Left colon (tissue), 2 donors: ENCODE measurements at regions not wholly inside any gene's neighbourhood (a gene's known extent, or its start where the extent isn't known, plus 50 kb on each side); places are given as distances from the start of the nearest gene placed in this dataset.
A peak's percentile ranks its signal among the peaks of the same experiment; 100 is the strongest.

Experiments
- ATAC-seq: fragments of 200-7000 bp; cut with Tn5 transposase; one replicate; pipeline ENCODE4 v1.9.1; 2020; ENCODE audit warnings: mild to moderate bottlenecking, moderate library complexity
- DNase-seq, 2 donors: peaks; one replicate each; pipeline ENCODE4 v3.0.0-alpha.2; 2020
- intact Hi-C, 2 donors: fragments of 100-400 bp; cut with DNase I in 1 of 2; cut with micrococcal nuclease in 1 of 2; formaldehyde crosslinking; loops; one replicate each; pipeline versions ENCODE4 v1.11.2 to v1.14.0; 2022; cut with DNase I, micrococcal nuclease
- donor health status: DM: no; HTN: no; CAD: no.
- donor health status: DM: yes; HTN: yes; CAD: no.

DNA sequence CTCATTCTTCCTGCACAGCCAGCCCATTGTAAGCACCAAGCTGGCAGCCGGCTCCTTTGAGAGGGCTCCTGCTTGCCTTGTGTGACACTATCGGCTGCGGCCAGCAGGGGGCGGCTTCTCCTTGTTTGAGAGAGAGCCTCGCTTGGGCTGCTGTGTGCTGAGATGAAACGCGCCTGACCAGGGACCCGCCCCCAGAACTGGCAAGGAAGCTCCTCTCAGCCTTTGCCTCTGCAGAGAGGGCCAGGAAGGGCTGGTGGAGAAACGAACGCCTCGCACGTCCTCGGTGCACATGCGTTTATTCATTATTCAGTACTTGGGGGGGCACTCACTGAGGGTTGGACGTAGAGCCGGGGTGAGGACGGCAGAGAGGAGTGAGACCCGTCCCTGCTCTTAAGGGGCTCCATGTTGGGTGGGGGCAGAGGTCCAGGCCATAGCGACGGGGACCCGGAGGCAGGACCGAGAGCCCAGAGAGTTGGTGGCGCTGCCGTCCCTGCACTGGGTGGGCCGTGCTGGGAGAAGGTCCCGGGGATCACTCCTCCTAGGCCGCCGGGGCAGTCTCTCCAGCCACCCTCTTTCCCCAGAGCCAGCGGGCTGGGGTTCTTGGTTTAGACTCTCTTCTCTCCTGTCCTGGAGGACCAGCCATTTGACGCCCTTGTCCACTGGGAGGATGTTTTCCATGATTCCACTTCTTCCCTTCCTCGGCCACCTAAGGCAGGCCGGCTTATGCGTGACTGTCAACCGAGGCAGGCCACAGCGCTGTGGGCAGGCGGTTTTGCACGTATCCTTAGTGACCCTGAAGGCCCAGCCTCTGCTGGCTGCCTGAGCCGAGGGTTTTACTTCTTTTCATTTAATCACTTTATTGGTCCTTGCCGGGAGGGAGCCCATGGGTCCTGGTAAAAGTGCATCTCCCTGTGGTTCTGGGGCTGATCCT lies 174.5 kb downstream of the KATNAL1 start:
- intact Hi-C loops: loop anchor here in 1 of 2 donors (10.0 kb wide), 2 partner anchors 322 to 672 kb away; no protein-coding TSS in a partner anchor
- ATAC-seq: peak; percentile 88
- peak; percentile 96 to 99 for DNase-seq

DNA sequence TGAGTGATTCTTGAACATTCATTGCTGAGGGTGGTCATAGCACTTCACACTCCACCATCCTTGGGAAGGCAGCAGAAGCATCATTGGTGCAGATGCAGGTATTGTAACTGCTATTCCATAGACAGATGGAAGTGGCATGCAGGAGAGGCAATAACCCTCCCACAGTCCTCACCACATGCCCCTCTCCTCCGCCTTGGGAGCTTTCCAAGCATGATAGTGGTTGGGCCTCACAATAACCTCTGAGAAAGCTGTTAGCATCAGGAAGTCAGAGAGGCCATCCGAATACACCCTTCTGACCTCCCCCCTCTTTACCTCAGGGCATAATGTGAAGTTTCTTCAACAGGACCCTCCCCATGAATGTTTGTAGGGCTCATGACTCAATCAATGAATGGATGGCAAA lies 177.9 kb downstream of the KATNAL1 start:
- intact Hi-C loops: no loop called here
- ATAC-seq: no peak
- no peak for DNase-seq

DNA sequence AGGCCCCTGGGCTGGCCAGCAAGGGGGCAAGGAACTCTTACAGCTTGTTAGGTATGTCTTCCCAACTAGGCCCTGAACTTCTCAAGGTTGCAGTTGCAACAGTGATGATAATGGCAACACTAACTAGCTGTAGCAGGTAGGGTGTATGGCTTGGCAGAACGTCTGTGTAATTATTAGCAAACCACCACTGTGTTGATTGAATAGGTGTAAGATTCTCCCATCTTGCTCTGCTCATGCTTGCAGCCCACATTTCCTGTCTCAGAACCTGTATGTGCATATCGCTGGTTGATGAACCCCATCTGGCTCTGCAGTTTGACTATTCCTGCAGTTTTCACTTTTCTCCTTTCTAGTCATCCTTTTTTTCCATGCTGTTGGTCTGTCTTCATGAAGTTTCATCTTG lies 178.8 kb downstream of the KATNAL1 start:
- DNase-seq: no peak
- intact Hi-C loops: no loop called here
- ATAC-seq: no peak

DNA sequence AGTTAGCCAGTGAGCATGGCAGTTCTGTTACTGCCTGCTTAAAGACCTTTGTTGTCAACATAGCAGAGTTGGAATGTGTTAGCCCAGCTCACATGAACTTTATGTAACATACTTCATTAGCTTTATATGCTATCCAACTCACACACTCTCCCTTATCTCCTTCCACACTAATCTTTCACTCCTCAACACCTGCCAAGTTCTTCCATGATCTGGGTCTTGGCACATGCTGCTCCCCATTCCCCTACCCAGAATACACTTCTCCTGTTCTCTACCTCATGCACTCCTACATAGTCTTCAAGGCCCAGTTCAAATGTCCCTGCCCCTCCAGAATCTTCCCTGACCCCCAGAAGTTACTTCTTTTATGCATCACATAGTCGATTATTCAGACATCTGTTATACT lies 179.3 kb downstream of the KATNAL1 start:
- intact Hi-C loops: no loop called here
- DNase-seq (no peak), ATAC-seq (no peak)

DNA sequence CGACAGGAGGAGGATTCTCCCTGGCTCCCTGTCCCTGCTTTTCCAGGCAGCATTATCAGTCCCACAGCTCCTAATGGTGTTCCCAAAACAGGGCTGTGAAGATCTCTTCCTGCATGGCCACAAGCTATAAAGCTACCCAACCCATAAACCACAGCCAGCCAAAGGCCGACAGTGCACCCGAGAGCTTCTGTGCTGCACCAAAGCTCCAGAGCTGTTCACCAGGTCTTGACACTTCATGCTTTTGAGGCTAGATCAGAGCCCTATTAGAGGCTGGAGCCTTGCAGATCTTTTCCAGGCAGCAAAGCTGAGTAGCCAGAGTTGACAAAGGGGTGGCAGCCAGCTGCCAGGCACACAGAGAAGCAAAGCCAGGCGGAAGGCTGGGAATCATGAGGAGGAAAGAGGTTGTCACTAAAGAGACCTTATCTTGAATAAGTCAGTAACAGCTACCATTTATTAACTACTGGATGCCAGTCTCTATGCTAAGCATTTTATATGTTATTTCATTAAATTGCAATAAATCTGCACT lies 180.4 kb downstream of the KATNAL1 start:
- DNase-seq (no peak), ATAC-seq (no peak)
- intact Hi-C loops: no loop called here

DNA sequence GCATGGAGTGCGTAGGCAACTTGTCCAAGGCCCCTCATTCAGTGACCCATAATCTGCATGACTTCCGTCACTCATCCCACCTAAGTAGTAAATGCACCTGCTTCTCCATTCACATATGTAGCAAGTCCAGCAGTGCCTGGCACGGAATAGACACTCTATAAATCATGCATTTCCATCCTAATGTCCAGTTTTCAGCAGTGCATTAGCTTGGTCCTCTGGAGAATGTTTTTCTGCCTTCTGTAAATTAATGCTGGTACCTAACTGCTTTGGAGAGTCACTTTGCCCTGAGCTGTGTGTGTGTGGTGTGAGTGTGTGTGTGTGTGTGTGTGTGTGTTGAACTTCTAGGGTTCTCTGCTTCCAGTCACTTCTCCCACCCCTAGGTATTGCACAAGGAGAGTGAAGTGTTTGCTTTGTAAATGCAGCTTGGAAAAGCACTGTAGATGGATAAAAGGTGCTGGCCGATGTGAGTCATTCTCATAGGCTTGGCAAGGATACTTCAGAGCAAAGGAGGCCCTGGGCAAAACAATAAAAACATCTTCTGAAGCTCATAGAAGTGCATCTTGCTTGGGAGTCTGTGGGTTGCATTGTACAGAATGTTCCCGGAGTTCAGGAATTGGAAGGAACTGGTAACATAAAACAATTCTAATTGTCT lies 181.8 kb downstream of the KATNAL1 start:
- intact Hi-C loops: no loop called here
- DNase-seq (no peak), ATAC-seq (peak; percentile 41)

DNA sequence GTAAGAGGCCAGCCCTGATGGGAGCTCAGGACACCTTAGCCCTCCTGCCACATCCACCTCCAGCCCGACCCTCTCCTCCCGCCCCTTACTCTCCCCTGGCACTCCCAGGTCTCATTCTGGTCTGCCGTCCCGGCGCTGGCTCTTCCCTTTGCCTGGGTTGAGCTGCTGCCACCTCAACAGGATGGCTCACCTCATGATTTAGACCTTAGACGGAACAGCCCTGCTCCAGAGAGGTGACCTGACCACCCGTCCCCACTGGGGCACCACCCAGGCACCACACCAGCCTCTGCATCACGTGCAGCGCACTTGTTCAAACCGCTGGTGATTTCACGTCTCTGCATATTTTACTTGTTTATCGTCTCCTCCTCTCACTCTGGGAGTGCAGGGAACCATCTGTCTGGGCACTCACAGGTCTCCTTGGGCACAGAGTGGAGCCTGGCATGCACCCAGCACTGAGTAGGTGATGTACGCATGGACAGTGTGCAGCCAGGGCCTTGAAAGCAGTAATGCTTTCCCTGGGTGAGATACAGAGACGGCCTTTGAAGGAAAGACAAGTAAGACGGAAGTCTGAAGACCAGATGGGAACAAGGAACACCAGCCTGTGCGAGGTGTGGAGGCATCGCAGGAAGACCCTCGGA lies 183.1 kb downstream of the KATNAL1 start:
- intact Hi-C loops: no loop called here
- ATAC-seq (no peak), DNase-seq (peak in 1 of 2 donors; percentile 24)

DNA sequence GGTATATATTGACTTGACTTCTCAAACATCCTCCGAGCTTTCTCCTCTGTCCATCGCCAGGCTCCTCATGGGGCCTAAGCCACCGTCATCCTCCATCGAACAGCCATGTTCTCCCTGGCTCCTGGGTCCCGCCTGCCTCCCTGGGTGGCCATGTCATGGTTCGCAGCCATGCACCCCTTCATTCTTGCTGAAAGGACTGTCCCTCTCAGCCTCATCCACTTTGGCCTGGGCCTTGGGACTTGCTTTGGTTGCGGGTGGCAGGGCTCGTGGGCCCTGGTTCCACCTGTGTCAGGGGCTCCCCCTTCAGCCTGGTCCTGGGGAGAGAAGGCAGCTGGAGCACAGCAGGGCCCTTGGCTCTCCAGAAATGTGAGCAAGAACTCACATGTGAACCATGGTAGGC lies 183.8 kb downstream of the KATNAL1 start:
- peak in 1 of 2 donors; percentile 10 for DNase-seq
- intact Hi-C loops: no loop called here

DNA sequence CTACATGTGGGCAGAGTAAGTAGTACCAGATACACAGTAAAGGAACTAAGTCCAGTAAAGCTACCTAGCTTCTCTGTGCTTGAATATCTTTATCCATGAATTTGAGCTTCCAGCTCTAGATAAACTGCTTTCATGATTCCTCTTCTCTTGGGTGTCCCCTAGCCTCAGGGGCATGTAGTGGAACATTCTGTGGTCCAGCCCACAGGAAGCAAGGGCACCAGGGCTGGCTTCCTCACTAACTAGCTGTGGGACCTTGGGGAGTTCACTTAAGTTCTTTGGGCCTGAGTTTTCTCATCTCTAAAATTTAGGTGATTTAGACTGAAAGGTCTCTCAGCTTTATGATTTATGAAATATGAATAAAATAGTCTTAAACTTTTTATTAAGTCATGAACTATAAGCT lies 185.7 kb downstream of the KATNAL1 start:
- no peak for ATAC-seq
- DNase-seq: no peak
- intact Hi-C loops: no loop called here

More for the DNA sequence above, 183.8 kb downstream of the KATNAL1 start:
- no peak for ATAC-seq

DNA sequence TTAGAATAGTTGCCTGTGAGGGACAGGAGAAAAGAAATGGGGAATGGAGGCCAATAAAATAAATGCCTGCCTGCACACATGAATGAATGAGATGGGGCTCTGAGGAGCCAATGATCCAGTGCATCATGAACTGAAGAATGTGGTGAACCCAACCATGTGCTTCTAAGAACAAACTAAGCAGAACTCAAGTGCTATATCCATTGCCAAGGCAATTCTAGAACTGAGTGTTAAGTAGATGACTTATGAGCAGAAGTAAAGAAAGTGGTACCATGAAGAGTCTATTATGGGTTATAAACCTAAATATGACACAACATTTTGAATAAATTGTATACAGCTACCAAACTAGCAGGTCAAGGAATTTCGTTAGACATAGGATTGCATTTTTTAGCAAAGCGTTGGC lies 186.1 kb downstream of the KATNAL1 start:
- DNase-seq (no peak), ATAC-seq (no peak)
- intact Hi-C loops: no loop called here

DNA sequence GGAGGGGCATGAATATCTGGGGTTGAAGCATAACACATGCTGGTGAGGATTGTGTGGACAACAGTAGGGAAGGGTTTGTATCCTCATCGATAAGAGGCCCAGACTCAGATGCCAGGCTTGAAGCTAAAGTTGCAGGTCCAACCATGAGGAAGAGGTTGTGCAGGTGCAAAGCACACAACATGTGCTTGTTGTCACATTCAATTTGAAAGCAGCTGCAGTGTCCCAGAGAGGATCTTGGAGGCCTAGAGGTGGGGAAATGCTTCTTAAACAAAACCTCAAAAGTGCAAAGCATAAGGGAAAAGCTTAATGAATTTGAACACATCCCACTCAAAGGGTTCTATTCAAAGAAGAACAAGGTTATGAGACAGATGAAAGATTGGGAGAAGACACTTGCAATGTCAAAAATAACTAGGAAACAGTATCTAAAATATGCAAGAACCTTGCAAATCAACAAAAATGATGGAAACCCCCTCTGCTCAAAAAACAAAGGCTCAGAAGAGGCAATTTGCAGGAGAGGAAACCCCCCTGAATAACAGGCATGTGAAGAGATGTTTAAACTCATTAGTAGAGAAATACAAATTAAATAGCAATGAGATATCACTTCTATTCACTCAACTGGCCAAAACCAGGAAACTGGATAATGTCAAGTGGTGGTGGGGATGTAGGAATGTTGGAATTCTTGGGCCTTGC lies 187.1 kb downstream of the KATNAL1 start:
- DNase-seq (no peak), ATAC-seq (no peak)
- intact Hi-C loops: no loop called here

DNA sequence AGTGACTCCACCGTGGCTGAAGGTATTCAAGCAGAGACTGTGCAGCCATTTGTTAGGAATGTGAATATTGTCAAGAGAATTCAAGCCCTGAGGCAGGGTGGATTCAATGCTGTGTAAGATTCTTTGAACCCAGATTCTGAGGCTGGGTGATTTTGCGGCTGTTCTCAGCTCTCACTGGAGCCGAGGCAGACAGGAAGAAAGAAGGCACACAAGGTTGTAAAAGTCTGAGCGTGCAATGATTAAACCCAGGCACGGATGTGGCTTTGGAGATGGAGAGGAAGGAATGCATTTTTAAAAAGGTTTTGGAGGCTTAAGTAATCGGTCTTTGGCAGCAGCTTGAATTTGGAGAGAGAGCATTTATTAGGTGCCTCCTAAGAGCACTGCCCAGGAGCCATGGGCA lies 187.9 kb downstream of the KATNAL1 start:
- DNase-seq (peak in 1 of 2 donors; percentile 35), ATAC-seq (peak; percentile 61)
- intact Hi-C loops: loop anchor here in 1 of 2 donors (5.0 to 10.0 kb wide), 2 partner anchors 277 to 525 kb away; partner anchors contain the start of gene SLC7A1

DNA sequence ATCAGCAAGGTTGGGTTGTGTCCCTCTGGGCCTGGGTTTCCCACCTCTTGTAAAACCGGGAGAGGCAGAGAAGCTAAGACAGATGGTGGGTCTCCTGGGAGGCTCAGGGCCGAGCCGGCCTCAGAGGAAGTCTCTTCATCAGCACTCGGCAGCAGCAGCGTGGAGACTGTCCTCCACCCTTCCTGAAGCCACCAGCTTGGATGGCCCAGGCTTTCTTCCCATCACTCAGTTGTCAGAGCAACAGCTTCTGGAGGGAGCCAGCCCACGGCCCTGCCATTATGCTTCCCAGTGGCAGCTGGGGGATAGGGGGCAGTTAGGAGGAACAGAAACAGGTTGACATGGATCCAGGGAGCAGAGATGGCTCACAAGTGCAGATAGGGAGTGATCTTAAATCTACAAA lies 191.0 kb downstream of the KATNAL1 start:
- intact Hi-C loops: loop anchor here in 1 of 2 donors (5.0 to 10.0 kb wide), 2 partner anchors 274 to 522 kb away; partner anchors contain the start of gene SLC7A1
- ATAC-seq: no peak
- DNase-seq: no peak

DNA sequence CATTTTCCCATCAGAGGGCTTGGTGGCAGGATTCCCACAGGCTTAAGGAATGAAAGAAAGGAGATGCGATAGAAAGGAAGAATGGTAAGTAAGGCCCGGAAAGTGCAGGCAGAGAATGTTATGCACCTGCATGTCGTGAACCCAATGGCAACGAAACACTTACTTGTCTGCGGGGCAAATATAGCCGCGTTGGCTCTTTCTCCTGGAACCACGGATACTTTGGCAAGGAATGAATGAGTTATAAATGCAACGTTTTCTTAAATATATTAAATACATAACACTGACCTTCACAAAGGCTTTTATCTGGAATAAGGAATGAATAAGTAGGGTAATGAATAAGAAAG lies 192.1 kb downstream of the KATNAL1 start:
- DNase-seq (no peak), ATAC-seq (peak; percentile 8)
- intact Hi-C loops: loop anchor here in 1 of 2 donors (5.0 to 10.0 kb wide), 2 partner anchors 273 to 520 kb away; partner anchors contain the start of gene SLC7A1

DNA sequence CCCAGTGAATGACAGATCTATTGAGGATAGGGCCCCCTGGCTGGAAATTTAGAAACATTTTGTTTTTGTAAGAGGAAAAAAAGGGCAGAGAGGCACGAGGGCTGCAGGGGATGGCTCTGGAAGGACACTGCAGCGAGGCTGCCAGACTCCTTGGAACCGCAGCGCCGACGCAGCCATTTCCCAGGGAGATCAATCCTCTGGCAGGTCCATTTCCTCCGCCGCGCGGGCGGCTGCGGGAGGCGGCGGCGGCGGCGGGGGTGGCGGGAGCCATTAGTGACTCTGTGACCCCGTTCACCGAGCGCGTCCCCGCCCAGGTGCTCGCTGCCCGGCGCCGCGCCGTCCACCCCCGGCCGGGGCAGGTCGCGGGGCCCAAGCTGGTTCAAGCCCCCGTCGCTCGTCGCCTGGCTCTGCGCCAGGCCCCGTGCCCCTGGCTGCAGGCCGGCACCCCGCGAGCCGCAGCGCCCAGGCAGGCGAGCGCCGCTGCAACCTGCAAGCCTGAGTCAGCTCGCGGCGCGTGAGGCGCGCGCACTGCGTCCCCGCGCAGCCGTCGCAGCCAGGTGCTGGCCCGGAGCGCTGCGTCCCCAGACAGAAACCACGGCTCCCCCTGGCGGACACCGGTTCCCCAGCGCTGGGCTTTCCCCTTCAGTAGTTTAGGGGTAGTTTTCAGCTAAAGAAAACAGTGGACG lies 192.6 kb downstream of the KATNAL1 start:
- intact Hi-C loops: loop anchor here in 1 of 2 donors (5.0 to 10.0 kb wide), 4 partner anchors 272 to 607 kb away; partner anchors contain the start of gene SLC7A1
- DNase-seq: peak; percentile 84 to 98
- peak; percentile 78 for ATAC-seq

DNA sequence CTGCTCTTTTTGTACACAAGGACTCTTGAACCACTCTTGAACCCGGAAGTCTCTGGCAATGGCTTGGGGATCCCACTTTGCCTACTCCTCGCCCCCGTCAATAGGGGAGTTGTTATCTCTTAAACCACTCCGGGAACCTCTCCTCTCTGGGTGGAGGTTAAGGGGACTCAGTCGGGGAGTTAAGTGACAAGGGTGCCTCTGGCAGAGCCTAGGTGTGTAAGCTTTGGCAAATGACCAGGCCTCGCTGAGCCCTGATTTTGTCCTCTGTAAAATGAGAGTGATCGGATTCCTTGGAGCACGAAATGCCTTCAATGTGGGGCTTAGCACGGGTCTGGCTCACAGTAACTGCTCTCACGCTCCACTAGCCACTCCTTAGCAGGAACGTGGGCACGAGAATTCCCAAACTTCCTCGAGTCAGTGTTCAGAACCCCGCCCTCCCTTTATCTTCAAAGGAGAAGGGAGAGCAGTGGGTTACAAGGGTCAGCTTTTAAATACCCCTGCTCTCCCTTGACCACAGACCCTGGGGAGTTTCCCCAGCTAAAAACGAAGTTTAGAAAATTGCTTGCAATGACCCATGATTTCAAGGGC lies 193.3 kb downstream of the KATNAL1 start:
- peak; percentile 52 to 67 for DNase-seq
- intact Hi-C loops: loop anchor here in 1 of 2 donors (5.0 to 10.0 kb wide), 3 partner anchors 342 to 607 kb away; partner anchors contain the start of gene SLC7A1

DNA sequence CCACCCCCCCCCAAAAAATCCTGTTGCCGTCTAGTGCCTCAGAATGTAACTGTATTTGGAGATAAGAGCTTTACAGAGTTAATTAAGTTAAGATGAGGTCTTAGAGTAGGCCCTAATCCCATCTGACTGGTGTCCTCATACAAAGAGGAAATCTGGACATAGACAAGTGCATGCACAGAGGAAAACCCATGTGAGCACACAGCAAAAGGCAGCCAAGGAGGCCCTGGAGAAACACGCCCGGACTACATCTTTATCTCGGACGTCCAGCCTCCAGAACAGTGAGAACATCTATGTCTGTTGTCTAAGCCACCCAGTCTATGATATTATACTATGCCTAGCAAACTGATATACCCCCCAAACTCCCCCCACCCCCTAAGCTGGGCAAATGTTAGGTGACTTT lies 193.8 kb downstream of the KATNAL1 start:
- DNase-seq (no peak), ATAC-seq (no peak)
- intact Hi-C loops: loop anchor here in 1 of 2 donors (5.0 to 10.0 kb wide), 3 partner anchors 341 to 606 kb away; partner anchors contain the start of gene SLC7A1

More for the DNA sequence above, 193.3 kb downstream of the KATNAL1 start:
- peak; percentile 65 for ATAC-seq
